ENCODE measurements at regions not wholly inside any gene's neighbourhood (a gene's known extent, or its start where the extent isn't known, plus 50 kb on each side); places are given as distances from the start of the nearest gene placed in this dataset.
"Not testable (repeated sequence)": the region's sequence is repeated elsewhere in the genome, so short reads cannot be mapped to it uniquely, and the experiment has no call there.

DNA sequence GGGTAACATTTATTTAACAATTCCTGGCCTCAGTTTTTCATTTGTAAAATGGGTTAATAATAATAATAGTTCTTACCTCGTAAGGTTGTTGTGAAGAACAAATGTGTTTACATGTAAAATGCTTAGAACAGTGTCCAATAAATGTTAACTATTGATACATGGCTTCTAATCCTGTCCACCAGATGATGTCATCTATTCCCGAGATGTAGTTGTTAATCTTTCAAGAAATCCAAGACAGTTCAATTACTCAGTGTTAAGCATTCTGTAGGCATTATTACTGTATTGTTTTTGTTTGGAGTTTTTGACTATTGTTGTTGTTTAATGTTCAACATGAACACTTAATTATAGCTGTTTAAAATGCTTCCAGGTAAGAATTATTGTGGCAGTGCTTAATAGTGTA, 131.0 kb upstream of the FNDC3A start:
- no peak for DNase-seq (ENCODE audit: low read depth)

DNA sequence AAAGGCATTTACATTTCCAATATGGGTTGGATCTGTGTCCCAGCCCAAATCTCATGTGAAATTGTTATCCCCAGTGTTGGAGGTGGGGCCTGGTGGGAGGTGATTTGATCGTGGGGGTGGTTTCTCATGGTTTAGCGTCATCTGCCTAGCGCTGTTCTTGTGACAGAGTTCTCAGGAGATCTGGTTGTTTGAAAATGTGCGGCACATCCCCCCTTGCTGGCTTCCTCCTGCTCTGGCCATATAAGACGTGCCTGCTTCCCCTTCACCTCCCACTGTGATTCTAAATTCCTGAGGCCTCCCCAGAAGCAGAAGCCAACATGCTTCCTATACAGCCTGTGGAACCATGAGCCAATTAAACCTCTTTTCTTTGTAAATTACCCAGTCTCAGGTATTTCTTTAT, 126.2 kb upstream of the FNDC3A start:
- DNase-seq (ENCODE audit: low read depth): no peak

DNA sequence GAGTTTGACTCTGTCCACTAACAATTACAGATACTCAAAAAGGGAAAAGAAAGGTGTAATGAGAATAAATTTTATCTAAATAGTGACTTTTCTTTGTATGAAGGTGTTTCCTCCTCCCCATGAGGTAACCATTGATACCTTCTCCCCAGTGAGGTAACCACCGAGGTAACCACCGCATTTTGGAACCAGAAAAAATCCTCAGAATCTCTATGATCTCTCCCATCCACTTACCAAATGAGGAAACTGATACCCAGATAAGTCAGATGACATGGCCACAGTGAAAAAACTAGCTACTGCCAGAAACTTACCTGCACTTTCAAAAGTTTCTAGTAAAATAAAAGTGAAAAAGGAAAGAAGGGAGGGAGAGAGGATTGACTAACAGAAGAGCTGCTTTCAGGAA, 124.0 kb upstream of the FNDC3A start:
- DNase-seq (ENCODE audit: low read depth): no peak

DNA sequence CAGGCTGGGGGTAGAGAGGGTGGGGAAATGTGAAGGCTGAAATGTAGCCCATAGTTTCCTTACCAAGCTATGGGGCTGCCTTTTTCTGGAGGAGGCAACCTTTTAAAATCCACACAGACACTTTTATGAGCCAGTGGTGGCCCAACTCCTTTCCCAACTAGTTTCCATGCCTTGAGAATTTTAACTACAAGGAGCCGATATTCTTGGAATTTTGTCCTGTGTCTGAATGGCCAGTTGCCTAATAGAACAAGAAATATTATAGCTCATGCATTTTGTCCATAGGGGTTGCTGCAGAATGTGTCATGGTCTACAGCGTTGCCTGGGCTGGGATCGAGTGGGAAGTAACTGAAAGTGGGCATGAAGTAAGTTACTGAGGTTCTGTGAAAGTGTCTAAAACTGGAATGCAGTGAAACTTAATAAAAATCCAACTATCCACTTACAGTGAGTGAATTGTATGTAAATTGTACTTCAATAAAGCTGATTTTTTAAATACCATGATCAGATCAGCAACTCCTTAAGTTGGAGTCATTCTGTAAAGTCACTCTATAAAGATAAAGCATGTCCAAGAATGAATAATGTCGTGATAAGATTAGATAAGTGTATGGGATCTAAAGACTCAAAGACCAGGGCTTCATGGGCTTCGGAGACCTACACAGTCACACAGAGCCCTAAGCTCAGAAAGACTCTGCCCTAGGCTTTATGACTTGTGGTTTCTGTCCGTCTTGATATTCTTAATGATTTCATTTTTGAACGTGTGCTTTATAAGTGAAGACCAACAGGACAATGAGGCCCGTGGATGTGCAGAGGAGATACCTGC, 122.6 kb upstream of the FNDC3A start:
- DNase-seq (ENCODE audit: low read depth): no peak

DNA sequence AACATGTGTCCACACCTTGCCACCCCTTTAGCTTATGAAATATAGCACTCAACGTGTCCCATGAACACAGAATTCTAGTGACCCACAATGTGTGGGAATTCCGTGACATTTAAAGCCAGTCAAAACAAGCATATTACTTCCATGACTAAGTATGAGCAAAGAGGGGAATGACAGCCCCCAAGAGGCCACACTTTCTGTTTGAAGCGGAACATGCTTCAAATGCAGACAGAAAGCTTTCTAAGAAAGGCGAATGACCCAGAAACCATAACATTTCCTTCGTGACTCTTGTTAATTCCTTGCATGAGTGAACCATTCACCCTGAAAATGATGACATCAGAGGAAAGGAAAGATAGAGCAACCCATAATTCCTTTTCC, 122.0 kb upstream of the FNDC3A start:
- DNase-seq (ENCODE audit: low read depth): peak; percentile 40

DNA sequence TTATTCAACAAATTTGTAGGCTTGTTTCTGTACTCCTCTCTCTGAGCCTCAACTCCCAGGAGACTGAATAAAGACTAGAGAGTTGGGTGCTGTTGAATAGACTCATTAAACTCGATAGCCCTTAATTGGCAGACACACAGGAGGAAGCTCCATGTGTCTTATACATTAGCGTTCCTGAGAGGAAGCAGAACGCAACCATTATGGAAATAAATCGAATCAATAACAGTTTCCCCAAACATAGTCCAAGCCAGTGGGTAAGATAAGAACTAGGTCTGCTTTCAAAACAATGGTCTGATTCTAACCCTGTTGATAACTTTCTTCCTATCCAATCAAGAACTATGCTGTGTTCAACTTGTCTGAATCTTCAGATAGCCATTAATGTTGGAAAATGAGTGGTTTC, 118.1 kb upstream of the FNDC3A start:
- DNase-seq (ENCODE audit: low read depth): no peak

DNA sequence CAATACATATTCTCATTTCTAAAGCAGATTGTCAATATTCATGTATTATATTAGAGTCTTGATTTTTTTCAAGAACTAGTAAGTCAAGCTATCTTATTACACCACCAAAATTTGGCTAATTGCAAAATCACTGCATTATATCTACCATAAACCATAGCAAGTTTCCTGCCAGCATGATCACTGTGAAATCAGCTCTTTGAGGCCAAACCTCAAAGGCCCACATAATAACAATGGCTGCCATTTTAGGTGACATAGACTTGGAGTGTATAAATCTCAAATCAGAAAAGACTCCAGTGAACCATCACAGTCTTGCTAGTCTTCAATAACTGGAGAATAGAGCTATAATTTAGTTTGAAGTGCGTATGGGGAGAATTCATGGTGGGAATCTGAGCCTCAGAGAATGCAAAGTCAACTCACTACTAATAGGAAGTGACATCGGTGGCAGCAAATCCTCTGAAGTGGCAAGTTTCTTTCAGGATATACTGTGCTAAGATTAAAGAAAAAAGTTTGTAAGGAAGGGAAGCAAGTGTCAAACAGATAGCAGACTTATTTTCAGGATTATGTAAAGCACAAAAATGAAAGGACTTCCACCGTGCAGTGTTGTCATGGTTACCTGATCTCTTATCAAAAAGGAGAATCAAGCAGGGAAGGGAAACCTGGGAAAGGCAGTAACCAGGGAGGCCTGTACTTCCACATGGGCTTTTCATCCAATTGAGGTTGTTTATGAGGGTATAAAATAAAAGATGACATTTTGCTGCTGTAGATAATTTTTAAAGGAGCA, 117.4 kb upstream of the FNDC3A start:
- no peak for DNase-seq (ENCODE audit: low read depth)

DNA sequence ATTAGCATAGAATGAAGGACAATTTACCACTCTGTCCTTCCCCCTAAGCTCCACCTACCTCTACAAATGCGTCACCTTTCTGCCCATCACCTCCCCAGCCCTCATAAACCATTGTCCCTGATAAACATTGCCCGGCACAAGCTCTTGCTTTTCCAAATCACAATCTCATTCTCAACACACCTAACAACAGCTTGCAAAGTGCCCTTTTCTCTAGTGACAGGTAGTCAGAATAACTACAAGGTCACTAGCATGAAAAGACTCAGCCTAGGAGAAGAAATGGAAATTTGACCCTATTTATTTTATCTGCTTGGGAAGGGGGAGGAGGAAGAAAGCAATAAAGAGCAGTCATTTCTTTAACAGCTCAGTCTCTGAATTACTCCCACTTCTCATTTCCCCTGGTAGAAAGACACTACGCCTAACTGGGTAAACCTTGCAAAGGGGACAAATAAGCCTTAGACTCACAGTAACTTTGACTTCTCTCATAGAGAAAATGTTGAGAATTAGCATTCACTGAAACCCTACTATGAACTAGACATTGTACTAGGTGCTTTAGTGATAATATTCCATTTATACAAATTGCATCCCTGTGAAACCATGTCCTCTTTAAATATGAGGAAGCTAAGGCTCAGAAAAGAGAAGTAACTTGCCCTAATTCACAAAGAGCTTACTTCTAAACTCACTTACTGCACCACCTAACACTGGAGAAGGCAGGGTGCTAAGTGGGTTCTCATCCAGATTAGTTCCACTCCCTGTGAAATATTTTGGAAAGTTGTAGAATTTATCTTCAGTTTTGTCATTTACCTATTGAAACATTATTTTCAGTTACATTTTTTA, 116.2 kb upstream of the FNDC3A start:
- no peak for DNase-seq (ENCODE audit: low read depth)

DNA sequence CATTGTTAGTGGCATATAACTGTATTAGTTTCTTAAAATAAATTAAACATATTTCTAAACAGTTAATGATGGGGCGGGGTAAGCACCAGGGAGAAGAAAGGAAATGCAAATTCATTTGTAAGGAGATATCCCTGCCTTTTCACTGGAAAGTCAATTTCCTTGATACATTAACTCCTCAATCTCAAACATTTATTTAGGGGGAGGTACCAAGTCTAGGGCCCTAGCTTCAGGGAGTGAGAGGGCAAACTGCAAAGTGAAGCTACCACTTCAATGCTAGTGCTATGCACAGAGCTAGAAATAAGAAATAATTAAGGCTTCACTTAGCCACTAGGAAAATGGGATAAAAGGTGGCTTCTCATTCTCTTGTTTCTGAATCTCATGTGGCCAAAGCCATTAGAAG, 115.3 kb upstream of the FNDC3A start:
- DNase-seq (ENCODE audit: low read depth): no peak

DNA sequence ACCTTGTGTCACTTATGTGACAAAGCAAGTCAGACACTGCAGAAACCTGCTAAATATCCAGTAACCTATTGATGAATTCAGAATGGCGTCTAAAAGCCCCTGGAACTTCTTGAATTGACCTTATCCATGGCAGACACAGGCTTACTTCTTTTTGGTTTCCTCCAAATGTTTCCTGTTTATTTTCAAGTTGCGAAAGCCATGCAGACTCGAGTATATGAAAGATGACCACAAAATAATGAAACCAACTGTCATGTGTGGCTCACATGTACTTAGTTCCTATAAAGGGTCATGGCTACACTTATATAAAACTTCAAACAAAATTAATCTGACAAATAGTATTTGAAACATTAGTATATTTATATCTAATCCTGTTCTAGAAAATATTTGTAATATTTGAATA, 113.1 kb upstream of the FNDC3A start:
- no peak for DNase-seq (ENCODE audit: low read depth)

DNA sequence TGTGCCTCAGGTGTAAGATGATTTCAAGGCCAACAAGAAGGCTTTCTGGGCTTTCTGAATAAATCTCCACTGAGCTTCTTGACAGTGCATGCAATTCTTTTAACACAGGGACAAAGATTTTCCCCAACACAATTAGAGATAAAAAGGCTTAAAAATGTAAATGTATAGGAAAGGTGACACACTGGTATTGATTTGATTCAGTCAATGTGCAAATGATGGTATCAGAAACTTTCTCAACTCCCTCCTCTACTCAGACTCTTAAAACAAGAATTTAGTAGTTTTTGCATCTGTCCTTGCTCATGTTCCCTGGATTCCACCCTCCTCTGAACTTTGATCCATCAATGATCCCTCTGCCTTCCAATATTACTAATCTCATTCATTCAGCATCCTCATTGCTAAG, 111.6 kb upstream of the FNDC3A start:
- no peak for DNase-seq (ENCODE audit: low read depth)

DNA sequence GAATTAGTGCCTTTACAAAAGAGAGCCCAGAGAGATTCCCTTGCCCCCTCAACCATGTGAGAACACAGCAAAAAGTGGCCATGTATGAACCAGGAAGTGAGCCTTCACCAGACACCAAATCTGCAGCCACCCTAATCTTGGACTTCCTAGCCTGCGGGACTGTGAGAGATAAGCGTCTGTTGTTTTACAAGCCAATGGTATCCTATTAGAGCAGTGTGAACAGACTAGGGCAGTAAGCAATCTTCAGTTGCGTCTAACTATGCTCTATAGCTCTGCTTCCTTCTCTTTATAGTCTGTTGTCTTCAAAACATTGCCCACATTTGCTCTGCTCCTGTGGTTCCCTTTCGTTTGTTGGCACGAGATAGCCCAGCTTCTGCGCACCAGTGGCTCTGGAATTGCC, 109.5 kb upstream of the FNDC3A start:
- no peak for DNase-seq (ENCODE audit: low read depth)

DNA sequence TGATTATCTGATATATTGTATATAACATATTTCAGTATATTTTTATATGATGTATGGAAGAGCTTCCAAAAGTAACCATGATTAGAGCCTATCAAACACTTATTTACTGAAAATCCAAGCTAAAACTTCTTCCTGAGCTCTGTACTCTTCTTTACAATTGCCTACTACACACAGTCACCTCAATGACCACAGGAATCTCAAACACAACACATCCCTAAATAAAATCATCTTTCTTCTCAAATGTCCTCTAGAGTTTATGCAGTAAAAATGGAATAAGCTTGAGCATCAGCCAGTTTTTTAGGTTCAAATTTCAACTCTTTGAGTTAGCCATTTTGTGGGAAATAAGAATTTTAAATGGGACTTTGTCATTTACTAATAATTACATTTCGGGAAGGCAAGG, 102.6 kb upstream of the FNDC3A start:
- DNase-seq (ENCODE audit: low read depth): no peak

DNA sequence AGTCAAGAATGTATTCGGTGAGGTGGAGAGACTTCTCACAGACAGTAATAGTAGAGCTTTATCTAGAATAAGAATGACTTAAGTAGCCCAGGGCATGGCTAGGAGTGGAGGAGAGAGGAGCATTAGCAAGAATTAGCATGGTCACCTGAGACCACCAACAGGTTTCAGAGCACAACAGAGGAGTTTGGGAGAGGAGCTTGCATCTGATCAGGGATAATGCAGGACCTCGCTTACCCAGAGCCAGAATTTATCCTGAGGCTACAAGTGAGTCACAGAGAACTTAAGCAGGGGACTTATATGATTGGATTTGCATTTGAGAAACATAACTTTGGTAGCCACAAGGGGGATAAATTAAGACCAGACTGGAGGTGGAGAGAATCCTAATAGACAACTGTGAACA, 102.1 kb upstream of the FNDC3A start:
- no peak for DNase-seq (ENCODE audit: low read depth)

DNA sequence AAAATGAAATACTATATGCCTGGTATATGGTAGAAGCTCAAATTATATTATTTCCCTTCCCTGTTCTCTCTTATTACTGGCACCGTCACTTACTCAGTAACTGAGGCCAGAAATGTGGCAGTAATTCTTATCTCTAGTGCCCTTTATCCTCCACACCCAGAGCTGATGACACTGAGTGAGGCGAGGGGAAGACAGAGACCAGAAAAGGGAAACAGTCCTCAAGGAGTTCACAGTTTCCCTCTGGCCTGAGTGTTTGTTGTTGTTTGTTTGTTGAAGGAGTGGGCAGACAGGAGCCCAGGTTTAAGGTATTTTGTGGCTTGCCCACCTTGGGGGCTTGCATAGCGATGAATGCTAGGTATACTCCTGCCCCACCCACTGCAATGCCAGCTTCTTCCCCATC, 101.5 kb upstream of the FNDC3A start:
- no peak for DNase-seq (ENCODE audit: low read depth)

DNA sequence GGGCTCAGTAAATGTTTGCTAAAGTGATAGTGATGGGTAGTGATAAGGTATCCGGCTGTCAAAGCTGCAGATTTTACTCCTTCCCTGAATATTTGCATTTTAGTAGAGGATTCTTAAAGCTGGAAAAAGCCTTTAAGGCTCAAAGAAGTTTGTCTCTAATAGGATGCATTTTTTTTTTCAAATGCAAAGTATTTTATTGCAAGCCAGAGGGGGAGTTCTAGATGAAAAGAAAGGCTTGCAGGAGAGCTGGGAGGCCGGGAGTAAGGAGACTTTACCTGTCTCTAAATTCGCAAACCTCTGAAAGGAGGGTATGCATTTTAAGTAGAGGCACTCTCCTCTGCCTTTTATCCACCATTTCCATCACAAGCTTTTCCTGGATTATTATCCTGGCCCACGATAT, 100.7 kb upstream of the FNDC3A start:
- DNase-seq (ENCODE audit: low read depth): no peak

DNA sequence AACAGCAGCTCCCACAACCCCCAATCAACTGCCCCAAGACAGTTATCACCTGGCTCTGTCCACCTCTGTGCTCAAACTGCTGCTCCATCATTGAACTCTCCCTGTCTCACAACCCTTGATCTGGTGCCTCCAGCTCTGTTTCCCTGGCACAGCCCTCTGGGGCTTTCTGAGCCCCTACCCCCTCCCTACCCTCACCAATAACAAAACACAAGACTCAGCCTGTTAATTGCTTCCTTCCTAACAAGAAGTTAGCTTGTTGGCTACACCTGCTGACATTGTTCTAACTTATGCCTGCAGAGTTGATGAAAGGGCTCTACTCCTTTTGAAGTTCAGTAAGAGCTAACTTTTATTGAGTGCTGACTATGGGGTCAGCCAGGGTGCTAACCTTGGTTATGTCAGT, 99.4 kb upstream of the FNDC3A start:
- DNase-seq (ENCODE audit: low read depth): no peak

DNA sequence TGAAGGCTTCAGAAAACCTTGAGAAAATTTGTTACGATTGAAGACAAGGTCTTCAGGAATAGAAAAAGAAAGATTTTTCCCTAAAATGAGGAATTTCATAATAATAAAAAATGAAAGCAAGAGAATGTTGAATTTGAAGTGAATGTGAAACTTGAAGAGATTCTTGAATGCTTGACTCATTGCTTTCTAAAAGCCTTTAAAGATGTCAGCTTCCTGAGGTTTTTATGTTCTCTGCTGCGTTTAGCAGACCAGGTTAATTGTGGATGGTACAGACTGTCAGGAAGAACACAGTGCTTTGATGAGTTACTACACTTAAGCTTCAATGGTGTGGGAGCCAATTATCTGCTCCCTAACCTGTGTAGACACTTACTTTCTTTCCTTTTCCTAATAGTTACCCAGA, 96.3 kb upstream of the FNDC3A start:
- DNase-seq (ENCODE audit: low read depth): no peak

DNA sequence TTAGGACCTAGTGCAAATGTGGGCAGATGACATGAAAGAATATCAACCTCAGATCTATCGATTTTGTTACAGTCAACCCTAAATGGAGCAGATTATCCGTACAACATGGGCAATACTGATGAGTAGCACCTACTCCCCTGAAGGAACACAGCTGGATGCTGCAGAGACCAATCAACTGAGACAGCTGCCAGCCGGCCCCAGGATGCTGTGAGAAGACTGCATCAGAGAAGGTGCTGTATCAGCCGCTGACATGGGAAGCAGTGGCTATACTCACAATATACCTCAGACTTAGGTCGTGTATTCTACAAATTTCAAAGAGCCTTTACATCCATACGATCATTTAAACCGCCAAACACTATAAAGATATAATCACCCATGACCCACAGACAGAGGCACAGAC, 95.9 kb upstream of the FNDC3A start:
- no peak for DNase-seq (ENCODE audit: low read depth)

DNA sequence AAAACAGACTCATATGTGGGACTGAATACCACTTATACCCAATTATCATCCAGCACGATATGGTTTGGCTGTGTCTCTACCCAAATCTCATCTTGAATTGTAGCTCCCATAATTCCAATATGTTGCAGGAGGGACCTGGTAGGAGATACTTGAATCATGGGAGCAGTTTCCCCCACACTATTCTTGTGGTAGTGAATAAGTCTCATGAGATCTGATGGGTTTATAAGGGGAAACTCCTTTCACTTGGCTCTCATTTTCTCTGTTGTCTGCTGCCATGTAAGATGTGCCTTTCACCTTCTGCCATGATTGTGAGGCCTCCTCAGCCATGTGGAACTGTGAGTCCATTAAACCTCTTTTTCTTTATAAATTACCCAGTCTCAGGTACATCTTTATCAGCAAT, 91.9 kb upstream of the FNDC3A start:
- not testable (repeated sequence) for DNase-seq (ENCODE audit: low read depth)

DNA sequence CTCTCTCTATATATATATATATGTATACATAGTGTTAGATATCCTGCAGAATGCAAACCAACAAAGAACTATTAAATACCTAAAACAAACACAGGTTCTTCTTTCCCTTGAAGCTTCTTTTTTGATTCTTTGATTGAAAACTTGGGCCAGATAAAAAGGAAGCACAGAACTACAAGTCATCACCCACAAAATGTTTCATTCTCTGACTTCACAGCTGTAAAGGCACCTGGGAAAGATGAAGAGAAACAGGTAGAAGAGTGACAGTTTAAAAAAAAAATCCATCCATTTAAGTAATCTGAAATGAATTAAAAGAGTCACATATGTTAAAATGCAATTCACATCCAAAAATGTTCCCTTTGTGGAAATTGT, 90.7 kb upstream of the FNDC3A start:
- no peak for DNase-seq (ENCODE audit: low read depth)

DNA sequence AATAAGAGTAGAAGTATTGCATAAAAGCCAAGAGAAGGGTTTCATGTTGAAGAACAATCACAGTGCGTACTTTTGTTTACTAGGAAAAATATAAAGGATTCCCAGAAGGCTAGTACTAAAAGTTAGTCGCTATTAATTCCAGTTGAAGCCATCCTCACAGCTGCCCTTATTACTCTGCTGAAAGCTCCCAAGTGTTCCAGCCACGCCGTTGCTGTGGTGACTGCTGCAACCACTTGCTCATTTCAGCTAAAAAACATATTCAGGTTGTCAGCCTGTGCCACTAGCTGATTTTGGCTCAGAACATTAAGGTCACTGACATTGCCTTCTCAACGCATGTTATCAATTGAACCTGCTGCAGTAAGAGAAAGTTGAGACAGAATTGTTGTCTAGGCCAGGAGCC, 87.1 kb upstream of the FNDC3A start:
- DNase-seq (ENCODE audit: low read depth): no peak

DNA sequence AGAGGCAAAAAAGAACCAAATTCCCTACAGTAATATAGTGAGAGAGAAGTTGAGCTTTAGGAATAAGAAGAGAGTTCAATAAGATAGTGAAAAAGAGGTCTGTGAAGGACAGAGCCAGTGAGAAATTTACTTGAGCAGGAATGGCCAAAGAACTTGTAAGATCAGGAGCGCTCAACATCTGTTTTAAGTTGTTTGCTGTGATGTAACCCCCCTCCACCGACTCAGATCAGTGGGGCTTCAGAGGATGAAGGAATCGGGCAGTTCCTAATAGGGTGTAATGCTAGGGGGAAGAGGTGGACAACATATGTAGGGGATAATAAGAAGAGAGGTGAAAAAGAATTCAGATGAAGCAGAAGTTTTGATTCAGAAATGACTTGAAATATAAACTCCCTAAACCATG, 85.3 kb upstream of the FNDC3A start:
- DNase-seq (ENCODE audit: low read depth): no peak

Data from non-pigmented ciliary epithelial cell (primary cell).